HAP-1 (cell line): ENCODE measurements at regions not wholly inside any gene's neighbourhood (a gene's known extent, or its start where the extent isn't known, plus 50 kb on each side); places are given as distances from the start of the nearest gene placed in this dataset.

Source experiments
- DNase-seq, 2 experiments: peaks; one replicate each; pipeline ENCODE4 v3.0.0-alpha.2; 2016 to 2020; ENCODE audit warnings: low spot score in 2 of 2
- H3K27me3 ChIP-seq: fragments of 250-450 bp; sonication (Bioruptor Pico); 2 replicates; pipeline ENCODE4 v1.5.1; 2020; ENCODE audit warnings: low read depth, mild to moderate bottlenecking, moderate library complexity
- H3K36me3 ChIP-seq: fragments of 250-450 bp; sonication (Bioruptor Pico); replicated peaks from 2 replicates; pipeline ENCODE4 v1.5.1; 2020; ENCODE audit warnings: mild to moderate bottlenecking
- H3K4me1 ChIP-seq: fragments of 250-450 bp; sonication (Bioruptor Pico); 2 replicates; pipeline ENCODE4 v1.5.1; 2020; ENCODE audit warnings: mild to moderate bottlenecking
- H3K4me3 ChIP-seq: fragments of 250-450 bp; sonication (Bioruptor Pico); 2 replicates; pipeline ENCODE4 v1.5.1; 2020; ENCODE audit warnings: mild to moderate bottlenecking, moderate library complexity
- H3K9me3 ChIP-seq: fragments of 250-450 bp; sonication (Bioruptor Pico); 2 replicates; pipeline ENCODE4 v1.5.1; 2020; ENCODE audit warnings: mild to moderate bottlenecking, moderate library complexity
- in situ Hi-C: fragments of 300-500 bp; cut with MboI; formaldehyde crosslinking; loops from 3 replicates; pipeline ENCODE4 v1.14.3; 2020; ENCODE audit warnings: low sequenced_read_pairs, inconsistent platforms, mixed read lengths

DNA sequence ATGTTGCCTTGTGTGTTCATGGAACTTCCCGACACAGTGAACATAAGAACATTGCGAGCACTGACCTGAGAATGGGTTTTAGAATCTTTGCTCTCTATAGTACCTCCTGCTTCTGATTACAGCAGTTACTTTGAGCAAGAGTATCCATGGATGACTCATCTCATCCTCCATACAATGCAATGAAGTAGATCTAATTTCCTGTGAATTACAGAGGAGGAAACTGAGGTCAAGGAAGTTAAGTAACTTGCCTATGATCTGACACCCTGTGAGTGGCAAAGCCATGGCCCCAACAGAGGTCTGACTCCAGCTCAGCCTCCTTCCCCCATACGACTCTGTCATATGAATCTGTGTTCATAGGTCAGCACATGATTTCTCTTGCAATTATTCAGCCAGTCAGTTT, 518.1 kb downstream of the TFAP2A start:
- DNase-seq = no peak
- no peaks in the 10 kb centered on the region for H3K4me1 ChIP-seq
- no peaks in the 10 kb centered on the region for H3K9me3 ChIP-seq
- H3K4me3 ChIP-seq = no peak overlapping the region
- H3K36me3 ChIP-seq = no peaks in the 10 kb centered on the region
- H3K27me3 ChIP-seq = no peaks in the 10 kb centered on the region
- in situ Hi-C loops = no loop called here

DNA sequence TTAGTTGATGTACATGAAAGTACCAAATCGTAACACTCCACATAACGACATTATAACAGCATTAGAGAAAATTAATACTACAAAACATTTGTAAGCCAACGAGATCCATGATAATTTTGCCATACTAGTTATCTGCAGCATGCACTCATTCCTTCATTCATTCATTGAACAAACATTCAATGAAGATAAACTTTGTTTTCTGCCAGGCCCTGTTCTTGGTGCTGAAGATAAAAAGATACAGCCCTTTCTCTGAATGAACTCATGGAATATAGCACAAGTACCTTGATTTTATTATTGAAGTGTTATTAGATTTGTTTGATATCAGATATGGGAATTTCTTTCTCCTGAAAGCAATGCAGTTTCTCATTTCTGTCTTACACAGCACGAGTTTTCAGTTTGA, 524.0 kb downstream of the TFAP2A start:
- no peaks in the 10 kb centered on the region for H3K27me3 ChIP-seq
- no peaks in the 10 kb centered on the region for H3K9me3 ChIP-seq
- in situ Hi-C loops = no loop called here
- H3K36me3 ChIP-seq = no peaks in the 10 kb centered on the region
- no peak for DNase-seq
- H3K4me3 ChIP-seq = no peak overlapping the region
- H3K4me1 ChIP-seq = no peaks in the 10 kb centered on the region

DNA sequence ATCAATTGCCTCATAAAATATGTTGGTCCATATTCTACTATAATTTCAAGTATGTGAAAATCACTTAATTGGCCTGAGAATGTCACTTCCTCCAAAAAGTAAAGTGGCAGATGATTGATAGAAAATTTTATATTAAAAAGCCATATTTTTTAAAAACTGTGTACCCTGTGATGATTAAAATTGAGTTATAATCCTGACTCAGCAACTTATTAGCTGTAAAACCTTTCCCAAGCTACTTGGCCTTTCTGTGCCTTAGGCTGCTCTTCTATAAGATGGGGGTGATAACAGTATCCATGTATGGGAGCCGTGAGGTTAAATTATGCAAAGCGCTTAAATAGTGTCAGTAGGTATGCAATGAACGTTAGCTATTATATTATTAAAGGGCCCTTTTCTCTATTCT, 524.4 kb downstream of the TFAP2A start:
- in situ Hi-C loops = no loop called here
- Histone ChIP-seq H3K4me1 (no peaks in the 10 kb centered on the region), H3K4me3 (no peak overlapping the region), H3K27me3 (no peaks in the 10 kb centered on the region), H3K36me3 (no peaks in the 10 kb centered on the region), H3K9me3 (no peaks in the 10 kb centered on the region)
- no peak for DNase-seq

DNA sequence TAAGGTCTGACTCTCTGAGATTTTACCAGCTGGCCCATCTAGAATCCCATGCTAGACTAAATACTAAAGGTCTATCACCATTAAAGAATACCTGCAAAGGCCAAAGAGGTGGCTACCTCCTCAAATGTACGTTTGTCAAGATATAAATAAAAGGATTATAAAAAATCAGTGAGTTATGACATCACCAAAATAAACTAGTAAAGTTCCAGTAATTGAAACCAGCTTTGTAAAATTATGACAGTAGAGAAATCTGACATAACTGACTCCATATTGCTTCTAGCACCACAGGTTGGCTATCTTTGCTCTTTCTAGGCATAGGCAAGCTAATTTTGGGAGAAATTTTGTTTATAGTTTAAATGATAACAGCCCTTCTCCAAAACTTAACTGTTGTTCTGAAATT, 536.3 kb downstream of the TFAP2A start:
- no peak for DNase-seq
- H3K4me3 ChIP-seq = no peak overlapping the region
- H3K4me1 ChIP-seq = no peaks in the 10 kb centered on the region
- in situ Hi-C loops = no loop called here
- H3K9me3 ChIP-seq = no peaks in the 10 kb centered on the region
- no peaks in the 10 kb centered on the region for H3K27me3 ChIP-seq
- no peaks in the 10 kb centered on the region for H3K36me3 ChIP-seq

DNA sequence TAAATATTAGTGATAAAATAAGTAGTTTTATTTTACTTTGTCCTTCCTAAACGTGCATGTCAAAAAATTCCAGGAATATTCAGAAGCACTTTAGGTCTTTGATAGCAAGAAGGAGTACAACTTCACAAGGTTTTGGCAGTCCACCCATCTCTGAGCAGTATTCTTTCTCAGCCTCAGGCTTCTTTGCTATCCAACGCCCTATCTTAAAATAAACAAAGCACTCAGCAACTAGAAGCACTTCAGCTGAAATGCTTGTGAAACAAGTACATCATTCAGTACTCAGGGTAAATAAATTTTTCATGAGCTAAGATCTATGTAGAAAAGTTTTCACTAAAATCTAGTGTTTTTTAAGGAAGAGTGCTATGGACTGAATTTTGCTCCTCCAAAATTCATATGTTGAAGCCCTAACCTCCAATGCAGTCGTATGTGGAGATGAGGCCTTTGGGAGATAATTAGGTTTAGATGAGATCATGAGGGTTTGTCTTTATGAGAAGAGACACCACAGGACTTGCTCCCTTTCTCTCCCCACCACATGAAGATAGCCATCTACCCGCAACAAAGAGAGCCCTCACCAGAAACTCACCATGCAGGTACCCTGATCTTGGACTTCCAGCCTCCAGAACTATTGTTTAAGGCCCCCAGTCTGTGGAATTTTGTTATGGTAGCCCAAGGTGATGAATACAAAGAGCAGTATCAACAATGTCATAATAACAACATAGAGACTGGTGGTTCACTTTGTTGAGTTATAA, 539.1 kb downstream of the TFAP2A start:
- H3K4me3 ChIP-seq = no peak overlapping the region
- no peaks in the 10 kb centered on the region for H3K9me3 ChIP-seq
- no peaks in the 10 kb centered on the region for H3K27me3 ChIP-seq
- H3K4me1 ChIP-seq = no peaks in the 10 kb centered on the region
- in situ Hi-C loops = no loop called here
- no peaks in the 10 kb centered on the region for H3K36me3 ChIP-seq
- no peak for DNase-seq

DNA sequence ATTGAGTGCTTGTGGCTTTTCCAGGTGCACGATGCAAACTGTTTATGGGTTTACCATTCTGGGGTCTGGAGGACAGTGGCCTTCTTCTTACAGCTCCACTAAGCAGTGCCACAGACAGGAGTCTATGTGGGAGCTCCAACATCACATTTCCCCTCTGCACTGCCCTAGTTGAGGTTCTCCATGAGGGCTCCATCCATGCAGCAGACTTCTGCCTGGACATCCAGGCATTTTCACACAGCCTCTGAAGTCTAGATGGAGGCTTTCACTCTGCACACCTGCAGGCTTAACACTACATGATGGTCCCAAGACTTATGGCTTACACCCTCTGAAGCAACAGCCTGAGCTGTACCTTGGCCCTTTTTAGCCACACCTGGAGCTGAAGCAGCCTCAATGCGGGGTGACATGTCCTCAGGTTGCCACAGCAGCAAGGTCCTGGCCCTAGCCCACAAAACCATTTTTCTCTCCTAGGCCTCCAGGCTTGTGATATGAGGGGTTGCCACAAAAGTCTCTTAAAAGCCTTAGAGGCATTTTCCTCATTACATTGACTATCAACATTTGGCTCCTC, 552.2 kb downstream of the TFAP2A start:
- no peak for DNase-seq
- Histone ChIP-seq H3K9me3 (no peaks in the 10 kb centered on the region), H3K36me3 (no peaks in the 10 kb centered on the region), H3K4me3 (no peak overlapping the region), H3K4me1 (no peaks in the 10 kb centered on the region), H3K27me3 (no peaks in the 10 kb centered on the region)
- in situ Hi-C loops = no loop called here

DNA sequence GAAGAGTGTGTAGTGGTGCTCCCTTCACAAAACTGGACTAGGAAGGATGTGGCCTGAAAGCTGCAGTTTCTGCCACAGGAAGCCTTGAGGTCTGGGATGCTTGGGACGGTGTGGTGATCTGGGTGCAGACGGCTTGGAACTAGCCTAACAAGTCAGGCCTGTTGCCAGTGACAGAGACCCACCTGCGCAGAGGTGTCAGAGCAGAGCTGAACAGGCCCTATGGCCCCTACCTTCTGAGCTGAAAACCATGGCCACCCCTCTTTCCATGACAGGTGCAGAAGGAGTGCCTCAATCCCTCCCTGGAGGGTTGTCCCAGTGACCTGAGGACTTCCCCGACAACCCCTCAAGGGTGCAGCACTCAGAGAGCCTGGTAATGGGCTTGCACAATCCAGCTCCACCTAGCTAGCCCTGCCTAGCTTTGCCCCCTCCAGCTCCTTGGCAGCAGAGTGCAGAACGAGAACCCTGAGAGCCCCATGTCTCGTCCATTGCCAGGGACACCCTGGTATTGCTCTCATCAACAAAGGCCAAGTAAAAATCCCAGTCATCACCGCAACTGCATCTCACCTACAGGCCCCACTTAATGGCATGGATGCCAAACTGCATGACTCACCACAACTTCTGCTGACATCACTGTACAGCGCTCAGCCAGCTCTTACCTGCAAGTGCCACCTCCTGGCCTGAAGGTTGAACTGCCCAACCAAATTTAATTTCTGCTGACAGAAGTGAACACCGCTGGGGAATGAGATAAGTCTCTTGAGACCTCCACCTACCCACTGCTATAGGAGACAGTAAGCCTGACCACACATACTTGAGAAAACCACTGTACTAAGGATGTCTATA, 563.1 kb downstream of the TFAP2A start:
- Histone ChIP-seq H3K9me3 (no peaks in the 10 kb centered on the region), H3K4me3 (no peak overlapping the region)
- in situ Hi-C loops = no loop called here

DNA sequence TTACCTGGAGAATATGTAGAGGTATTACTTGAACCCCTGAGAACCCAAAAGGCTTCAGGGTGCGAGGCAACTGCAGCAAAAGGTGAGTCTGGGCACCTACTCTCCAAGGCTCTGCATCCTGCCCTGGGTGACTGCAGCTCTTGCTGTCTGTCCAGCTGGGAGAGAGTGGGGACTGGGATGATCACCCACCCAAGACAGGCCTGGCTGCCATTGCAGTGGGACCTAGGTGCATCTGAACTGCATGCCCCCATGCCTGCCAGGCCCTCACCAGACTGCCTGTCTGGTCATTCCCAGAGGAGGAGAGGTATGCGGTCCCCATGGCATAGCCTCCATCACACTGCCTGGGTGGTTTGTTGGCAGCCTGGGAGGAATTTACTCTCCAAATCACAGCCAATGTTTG, 563.9 kb downstream of the TFAP2A start:
- Histone ChIP-seq H3K9me3 (no peaks in the 10 kb centered on the region), H3K4me3 (no peak overlapping the region), H3K27me3 (no peaks in the 10 kb centered on the region), H3K36me3 (no peaks in the 10 kb centered on the region), H3K4me1 (no peaks in the 10 kb centered on the region)
- in situ Hi-C loops = no loop called here
- DNase-seq = no peak

More for the DNA sequence above, 563.1 kb downstream of the TFAP2A start:
- Histone ChIP-seq H3K36me3 (no peaks in the 10 kb centered on the region), H3K27me3 (no peaks in the 10 kb centered on the region), H3K4me1 (no peaks in the 10 kb centered on the region)
- DNase-seq = no peak

DNA sequence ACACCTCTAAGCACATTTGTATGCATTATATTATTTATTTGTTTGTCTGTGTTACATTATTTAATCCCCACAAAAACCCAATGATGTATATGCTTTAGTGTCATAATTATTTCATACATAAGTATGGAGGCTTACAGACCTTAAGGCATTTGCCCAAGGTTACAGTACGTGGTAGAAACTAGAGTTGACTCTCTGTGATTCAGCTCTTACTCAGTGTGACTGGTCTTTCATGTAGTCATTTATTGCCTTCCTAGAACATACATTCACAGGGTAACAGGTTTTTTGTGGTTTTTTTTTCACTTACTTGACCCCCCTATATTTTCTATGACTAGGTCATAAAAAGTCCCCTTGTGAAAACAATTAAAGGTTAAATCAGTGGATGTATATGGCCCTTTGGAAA, 566.8 kb downstream of the TFAP2A start:
- no peak overlapping the region for H3K4me3 ChIP-seq
- no peaks in the 10 kb centered on the region for H3K27me3 ChIP-seq
- no peaks in the 10 kb centered on the region for H3K9me3 ChIP-seq
- no peaks in the 10 kb centered on the region for H3K36me3 ChIP-seq
- no peaks in the 10 kb centered on the region for H3K4me1 ChIP-seq
- in situ Hi-C loops = no loop called here
- no peak for DNase-seq

DNA sequence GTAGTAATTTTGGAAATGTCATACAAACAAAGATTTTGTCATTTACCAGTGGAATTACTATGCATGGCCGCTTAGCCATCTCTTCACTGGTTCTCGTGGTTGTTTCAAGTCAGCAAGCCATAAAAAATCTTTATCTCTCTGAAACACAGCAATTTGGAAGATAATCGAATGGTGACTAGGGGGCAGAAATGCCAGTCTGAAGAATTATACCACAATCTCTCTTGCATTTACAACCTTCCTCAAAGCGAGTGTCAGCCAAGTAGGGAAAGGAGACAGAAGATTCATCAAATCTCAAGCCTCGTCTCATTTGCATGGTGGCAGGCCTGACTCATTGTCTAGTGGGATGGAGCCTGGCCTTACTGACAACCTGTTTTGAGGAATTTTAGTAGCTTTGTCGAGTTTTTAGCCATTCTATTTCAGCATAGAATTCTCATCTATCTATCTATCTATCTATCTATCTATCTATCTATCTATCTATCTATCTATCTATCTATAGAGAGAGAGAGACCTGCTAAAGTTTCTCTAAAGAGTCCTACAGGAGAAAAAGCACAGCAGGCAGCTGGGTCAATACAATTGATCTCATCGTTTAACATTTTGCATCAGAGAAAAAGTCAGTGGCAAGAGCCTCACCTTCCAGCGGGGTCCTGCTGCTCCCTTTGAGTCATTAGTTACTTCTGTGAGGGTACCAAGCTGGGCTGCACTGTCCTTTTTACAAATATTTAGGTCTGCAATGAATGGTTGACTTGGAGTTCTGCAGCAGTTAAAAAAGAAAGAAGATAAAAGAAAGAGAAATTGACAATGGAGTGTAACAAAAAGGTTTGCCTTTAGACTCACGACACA, 572.8 kb downstream of the TFAP2A start:
- no peak for DNase-seq
- in situ Hi-C loops = no loop called here
- H3K4me1 ChIP-seq = no peaks in the 10 kb centered on the region
- H3K27me3 ChIP-seq = no peaks in the 10 kb centered on the region
- no peak overlapping the region for H3K4me3 ChIP-seq
- H3K9me3 ChIP-seq = no peaks in the 10 kb centered on the region
- no peaks in the 10 kb centered on the region for H3K36me3 ChIP-seq

DNA sequence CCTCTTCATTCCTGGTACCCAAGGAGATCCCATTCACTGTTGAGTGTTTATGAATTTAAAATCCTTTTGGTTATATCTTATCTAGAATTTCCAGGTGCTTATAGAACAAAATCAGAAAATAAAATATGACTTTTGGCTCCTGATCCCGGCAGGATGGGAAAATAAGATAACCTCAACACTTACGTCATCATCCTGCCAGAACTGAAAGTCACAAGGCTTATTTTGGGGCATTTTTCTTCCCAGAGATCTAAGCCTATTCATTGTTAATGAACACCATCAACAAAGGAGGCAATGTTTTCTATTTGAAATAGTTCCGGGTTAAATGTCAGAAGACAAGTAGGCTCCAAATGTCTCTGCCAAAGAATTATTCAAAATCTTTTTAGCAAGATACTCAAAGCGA, 580.6 kb downstream of the TFAP2A start:
- Histone ChIP-seq H3K36me3 (no peaks in the 10 kb centered on the region), H3K27me3 (no peaks in the 10 kb centered on the region), H3K4me1 (no peaks in the 10 kb centered on the region), H3K9me3 (no peaks in the 10 kb centered on the region), H3K4me3 (no peak overlapping the region)
- no peak for DNase-seq
- in situ Hi-C loops = no loop called here

DNA sequence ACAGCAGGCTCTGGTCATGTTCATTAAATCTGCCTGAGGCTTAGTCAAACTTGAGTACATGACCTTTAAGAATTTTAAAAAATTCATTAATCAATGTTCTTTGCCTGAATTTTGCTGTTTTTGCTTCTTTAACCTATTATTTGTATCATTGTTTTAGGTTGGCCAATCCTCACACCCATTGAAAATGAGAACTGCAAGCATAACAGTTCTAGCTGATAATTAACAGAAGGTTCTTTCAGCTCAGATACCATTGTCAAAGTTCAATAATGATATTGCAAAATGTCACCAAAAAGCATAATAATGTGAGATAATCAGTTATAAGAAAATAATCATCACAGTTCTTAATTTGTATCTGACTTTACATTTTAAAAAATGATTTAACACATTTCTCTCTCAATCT, 583.1 kb downstream of the TFAP2A start:
- Histone ChIP-seq H3K36me3 (no peaks in the 10 kb centered on the region), H3K4me1 (no peaks in the 10 kb centered on the region), H3K4me3 (no peak overlapping the region), H3K27me3 (no peaks in the 10 kb centered on the region), H3K9me3 (no peaks in the 10 kb centered on the region)
- in situ Hi-C loops = no loop called here
- no peak for DNase-seq

DNA sequence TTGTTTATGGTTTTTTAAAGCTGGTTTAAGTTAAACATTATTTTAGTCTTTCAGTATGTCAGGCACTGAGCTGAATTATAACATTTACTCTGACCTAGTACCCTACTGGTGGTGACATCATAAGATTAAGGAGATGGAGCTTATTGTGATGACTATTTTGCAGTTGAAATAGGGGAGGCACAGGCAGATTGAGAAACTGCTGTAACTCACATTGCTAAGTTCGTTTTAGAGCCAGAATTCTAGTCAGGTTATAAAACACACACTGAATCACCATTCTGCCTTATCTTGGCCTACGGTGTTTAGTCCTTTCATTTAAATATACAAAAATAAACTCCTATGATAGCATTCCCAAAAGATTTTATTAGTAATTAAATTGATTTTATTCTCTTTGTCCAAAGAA, 584.1 kb downstream of the TFAP2A start:
- Histone ChIP-seq H3K27me3 (no peaks in the 10 kb centered on the region), H3K36me3 (no peaks in the 10 kb centered on the region), H3K4me1 (no peaks in the 10 kb centered on the region), H3K9me3 (no peaks in the 10 kb centered on the region), H3K4me3 (no peak overlapping the region)
- no peak for DNase-seq
- in situ Hi-C loops = no loop called here
